Ishikawa (cell line): ENCODE measurements at regions not wholly inside any gene's neighbourhood (a gene's known extent, or its start where the extent isn't known, plus 50 kb on each side); places are given as distances from the start of the nearest gene placed in this dataset.

Source experiments
- CEBPB ChIP-seq: IDR thresholded peaks from 2 replicates; pipeline ENCODE4 v1.6.1; 2012
- CREB1 ChIP-seq: IDR thresholded peaks from 2 replicates; pipeline ENCODE4 v1.6.1; 2012; ENCODE audit warnings: low read depth
- EGR1 ChIP-seq: IDR thresholded peaks from 2 replicates; pipeline ENCODE4 v1.6.1; 2012
- EP300 ChIP-seq: IDR thresholded peaks from 2 replicates; pipeline ENCODE4 v1.6.1; 2012; ENCODE audit warnings: borderline replicate concordance
- FOXM1 ChIP-seq: IDR thresholded peaks from 2 replicates; pipeline ENCODE4 v1.6.1; 2012; ENCODE audit warnings: low read depth, borderline replicate concordance
- MAX ChIP-seq: IDR thresholded peaks from 2 replicates; pipeline ENCODE4 v1.6.1; 2012
- NFIC ChIP-seq: IDR thresholded peaks from 2 replicates; pipeline ENCODE4 v1.6.1; 2012
- RAD21 ChIP-seq: IDR thresholded peaks from 2 replicates; pipeline ENCODE4 v1.6.1; 2012; ENCODE audit warnings: low read depth
- REST ChIP-seq: IDR thresholded peaks from 2 replicates; pipeline ENCODE4 v1.6.1; 2012; ENCODE audit warnings: low read depth, mild to moderate bottlenecking
- TAF1 ChIP-seq: IDR thresholded peaks from 2 replicates; pipeline ENCODE4 v1.6.1; 2012; ENCODE audit warnings: low read depth, mild to moderate bottlenecking
- TCF12 ChIP-seq: IDR thresholded peaks from 2 replicates; pipeline ENCODE4 v1.6.1; 2012; ENCODE audit warnings: low read depth
- TEAD4 ChIP-seq: IDR thresholded peaks from 2 replicates; pipeline ENCODE4 v1.6.1; 2012
- USF1 ChIP-seq: IDR thresholded peaks from 2 replicates; pipeline ENCODE4 v1.6.1; 2012
- YY1 ChIP-seq: IDR thresholded peaks from 2 replicates; pipeline ENCODE4 v1.6.1; 2012; ENCODE audit warnings: low read depth
- ZBTB7A ChIP-seq: IDR thresholded peaks from 2 replicates; pipeline ENCODE4 v1.6.1; 2012; ENCODE audit warnings: low read depth

GRCh38 chr10:90577569-90577968 lies 280.3 kb downstream of the HTR7 start:
- TF ChIP-seq FOXM1 (no peak), USF1 (no peak), TEAD4 (no peak), CEBPB (no peak), ZBTB7A (no peak), REST (no peak), EGR1 (no peak)

GRCh38 chr10:90579602-90580242 lies 278.1 kb downstream of the HTR7 start:
- peak; percentile 28; the same call in 1 of the 2 replicates for TF ChIP-seq RAD21
- no peak for TF ChIP-seq FOXM1

- TF ChIP-seq YY1: no peak
- TF ChIP-seq TEAD4: no peak
- TF ChIP-seq RAD21: no peak
- TF ChIP-seq TCF12: no peak
- no peak for TF ChIP-seq FOXM1
- no peak for TF ChIP-seq TAF1
- TF ChIP-seq CEBPB: no peak
- no peak for TF ChIP-seq USF1
Measured at GRCh38 chr10:90583416-90583815, 274.4 kb downstream of the HTR7 start.

- TF ChIP-seq CEBPB: no peak
Measured at GRCh38 chr10:90587081-90587491, 270.8 kb downstream of the HTR7 start.

GRCh38 chr10:90587561-90587960 lies 270.3 kb downstream of the HTR7 start:
- TF ChIP-seq CREB1 (no peak), ZBTB7A (no peak), CEBPB (no peak), EP300 (no peak), TCF12 (no peak), MAX (no peak), FOXM1 (no peak), YY1 (no peak)

GRCh38 chr10:90588222-90588621 lies 269.6 kb downstream of the HTR7 start:
- TF ChIP-seq RAD21 (no peak), EP300 (no peak), EGR1 (no peak), ZBTB7A (no peak), REST (no peak), CREB1 (no peak), MAX (no peak), YY1 (no peak), TEAD4 (no peak), CEBPB (no peak), FOXM1 (no peak), TAF1 (no peak), USF1 (no peak), NFIC (no peak), TCF12 (no peak)
